Astrocyte (in vitro differentiated cells and primary cell): ENCODE measurements at regions not wholly inside any gene's neighbourhood (a gene's known extent, or its start where the extent isn't known, plus 50 kb on each side); places are given as distances from the start of the nearest gene placed in this dataset.

Experiments
- DNase-seq: peaks from one replicate; pipeline ENCODE4 v3.0.0-alpha.2; 2010; ENCODE audit warnings: low read depth
- FAIRE-seq: peaks from 2 replicates; lab custom pipeline; 2011; peaks lifted over from hg19 to GRCh38; lab: Jason Lieb, UNC
- H2AFZ ChIP-seq: 2 replicates; pipeline ENCODE4 v1.6.0; 2012; ENCODE audit warnings: low read depth, low read length, inconsistent platforms
- H3K27ac ChIP-seq: 2 replicates; pipeline ENCODE4 v1.5.1; 2011; ENCODE audit warnings: low read depth, low read length, inconsistent platforms
- H3K27me3 ChIP-seq: 2 replicates; pipeline ENCODE4 v1.6.0; 2011; ENCODE audit warnings: low read length, inconsistent platforms; ENCODE audit not compliant: insufficient read depth
- H3K36me3 ChIP-seq: 2 replicates; pipeline ENCODE4 v1.5.1; 2011; ENCODE audit warnings: low read length, inconsistent platforms; ENCODE audit not compliant: insufficient read depth
- H3K4me1 ChIP-seq: 2 replicates; pipeline ENCODE4 v1.5.1; 2011; ENCODE audit warnings: low read length, inconsistent platforms; ENCODE audit not compliant: insufficient read depth
- H3K4me2 ChIP-seq: 2 replicates; pipeline ENCODE4 v1.6.0; 2012; ENCODE audit warnings: low read length, inconsistent platforms
- H3K4me3 ChIP-seq: 2 replicates; pipeline ENCODE4 v1.5.1; 2011; ENCODE audit warnings: low read depth, mild to moderate bottlenecking, low read length, inconsistent platforms; ENCODE audit not compliant: insufficient read depth
- H3K79me2 ChIP-seq: 2 replicates; pipeline ENCODE4 v1.6.0; 2012; ENCODE audit warnings: mild to moderate bottlenecking, low read length, inconsistent platforms; ENCODE audit not compliant: insufficient read depth
- H3K9ac ChIP-seq: 2 replicates; pipeline ENCODE4 v1.6.0; 2012; ENCODE audit warnings: mild to moderate bottlenecking, low read length, inconsistent platforms
- H3K9me3 ChIP-seq: 2 replicates; pipeline ENCODE4 v1.5.1; 2012; ENCODE audit warnings: low read depth, mild to moderate bottlenecking, low read length, inconsistent platforms; ENCODE audit not compliant: insufficient read depth
- H4K20me1 ChIP-seq: 2 replicates; pipeline ENCODE4 v1.6.0; 2012; ENCODE audit warnings: low read length, inconsistent platforms; ENCODE audit not compliant: insufficient read depth
- H3K27ac Mint-ChIP-seq: one replicate; pipeline ENCODE4 v1.8.0; 2021; ENCODE audit warnings: mild to moderate bottlenecking, mixed read lengths; ENCODE audit not compliant: unreplicated experiment
- H3K27me3 Mint-ChIP-seq: one replicate; pipeline ENCODE4 v1.8.0; 2021; ENCODE audit warnings: low read depth, mixed read lengths; ENCODE audit not compliant: unreplicated experiment
- H3K36me3 Mint-ChIP-seq: one replicate; pipeline ENCODE4 v1.8.0; 2021; ENCODE audit warnings: low read depth, mixed read lengths; ENCODE audit not compliant: unreplicated experiment
- H3K4me1 Mint-ChIP-seq: one replicate; pipeline ENCODE4 v1.8.0; 2021; ENCODE audit warnings: low read depth, mixed read lengths; ENCODE audit not compliant: unreplicated experiment
- H3K4me3 Mint-ChIP-seq: one replicate; pipeline ENCODE4 v1.8.0; 2021; ENCODE audit warnings: mild to moderate bottlenecking, moderate library complexity, mixed read lengths; ENCODE audit not compliant: unreplicated experiment
- H3K9me3 Mint-ChIP-seq: one replicate; pipeline ENCODE4 v1.8.0; 2021; ENCODE audit warnings: mild to moderate bottlenecking, mixed read lengths; ENCODE audit not compliant: unreplicated experiment
- EZH2 ChIP-seq: IDR thresholded peaks from 2 replicates; pipeline ENCODE4 v1.6.1; 2012; ENCODE audit warnings: mild to moderate bottlenecking, low read length, inconsistent platforms; ENCODE audit not compliant: insufficient read depth
- TF ChIP-seq, protein P1 (sequence below): IDR thresholded peaks from 2 replicates; pipeline ENCODE4 v1.5.1; 2011; ENCODE audit warnings: low read depth, mild to moderate bottlenecking, inconsistent platforms, low read length, moderate library complexity; ENCODE audit not compliant: insufficient read depth

GRCh38 chr5:56513141-56513540 is 280.0 kb upstream of the ANKRD55 start:
- Histone ChIP-seq H3K4me1 (no peaks in the 10 kb centered on the region), H3K27ac (no peak overlapping the region)

GRCh38 chr5:56512313-56512996 is 279.3 kb upstream of the ANKRD55 start:
- FAIRE-seq (no peak), DNase-seq (no peak)
- H3K4me3 ChIP-seq, result no peak overlapping the region
- no peaks in the 10 kb centered on the region for H3K36me3 Mint-ChIP-seq
- H3K79me2 ChIP-seq, result no peaks in the 10 kb centered on the region
- H3K27me3 ChIP-seq, result no peaks in the 10 kb centered on the region
- peaks cover 6% of the 10 kb centered on the region for H3K27me3 Mint-ChIP-seq
- H4K20me1 ChIP-seq, result no peaks in the 10 kb centered on the region
- H3K36me3 ChIP-seq, result no peaks in the 10 kb centered on the region
- H2AFZ ChIP-seq, result no peak overlapping the region
- H3K9me3 Mint-ChIP-seq, result no peaks in the 10 kb centered on the region
- no peak overlapping the region for H3K4me2 ChIP-seq
- H3K9me3 ChIP-seq, result no peaks in the 10 kb centered on the region
- H3K4me1 ChIP-seq, result no peaks in the 10 kb centered on the region
- H3K4me3 Mint-ChIP-seq, result no peak overlapping the region
- peaks cover 10% of the 10 kb centered on the region for H3K4me1 Mint-ChIP-seq
- TF ChIP-seq, protein P1, sequence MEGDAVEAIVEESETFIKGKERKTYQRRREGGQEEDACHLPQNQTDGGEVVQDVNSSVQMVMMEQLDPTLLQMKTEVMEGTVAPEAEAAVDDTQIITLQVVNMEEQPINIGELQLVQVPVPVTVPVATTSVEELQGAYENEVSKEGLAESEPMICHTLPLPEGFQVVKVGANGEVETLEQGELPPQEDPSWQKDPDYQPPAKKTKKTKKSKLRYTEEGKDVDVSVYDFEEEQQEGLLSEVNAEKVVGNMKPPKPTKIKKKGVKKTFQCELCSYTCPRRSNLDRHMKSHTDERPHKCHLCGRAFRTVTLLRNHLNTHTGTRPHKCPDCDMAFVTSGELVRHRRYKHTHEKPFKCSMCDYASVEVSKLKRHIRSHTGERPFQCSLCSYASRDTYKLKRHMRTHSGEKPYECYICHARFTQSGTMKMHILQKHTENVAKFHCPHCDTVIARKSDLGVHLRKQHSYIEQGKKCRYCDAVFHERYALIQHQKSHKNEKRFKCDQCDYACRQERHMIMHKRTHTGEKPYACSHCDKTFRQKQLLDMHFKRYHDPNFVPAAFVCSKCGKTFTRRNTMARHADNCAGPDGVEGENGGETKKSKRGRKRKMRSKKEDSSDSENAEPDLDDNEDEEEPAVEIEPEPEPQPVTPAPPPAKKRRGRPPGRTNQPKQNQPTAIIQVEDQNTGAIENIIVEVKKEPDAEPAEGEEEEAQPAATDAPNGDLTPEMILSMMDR, result no peak
- TF ChIP-seq EZH2, result no peak
- no peak overlapping the region for H3K9ac ChIP-seq
- no peak overlapping the region for H3K27ac Mint-ChIP-seq
- H3K27ac ChIP-seq, result no peak overlapping the region

More at GRCh38 chr5:56513141-56513540, 280.0 kb upstream of the ANKRD55 start:
- Mint-ChIP-seq H3K4me3 (no peak overlapping the region), H3K36me3 (no peaks in the 10 kb centered on the region), H3K27ac (no peak overlapping the region), H3K9me3 (no peaks in the 10 kb centered on the region), H3K4me1 (peaks cover 10% of the 10 kb centered on the region), H3K27me3 (peaks cover 9% of the 10 kb centered on the region)
- Histone ChIP-seq H2AFZ (no peak overlapping the region), H3K27me3 (no peaks in the 10 kb centered on the region), H3K9ac (no peak overlapping the region), H3K4me2 (no peak overlapping the region), H3K9me3 (no peaks in the 10 kb centered on the region), H4K20me1 (no peaks in the 10 kb centered on the region), H3K79me2 (no peaks in the 10 kb centered on the region), H3K36me3 (no peaks in the 10 kb centered on the region), H3K4me3 (no peak overlapping the region)
- no peak for FAIRE-seq
- DNase-seq, result no peak
- TF ChIP-seq, protein P1, result no peak
- TF ChIP-seq EZH2, result no peak

DNA sequence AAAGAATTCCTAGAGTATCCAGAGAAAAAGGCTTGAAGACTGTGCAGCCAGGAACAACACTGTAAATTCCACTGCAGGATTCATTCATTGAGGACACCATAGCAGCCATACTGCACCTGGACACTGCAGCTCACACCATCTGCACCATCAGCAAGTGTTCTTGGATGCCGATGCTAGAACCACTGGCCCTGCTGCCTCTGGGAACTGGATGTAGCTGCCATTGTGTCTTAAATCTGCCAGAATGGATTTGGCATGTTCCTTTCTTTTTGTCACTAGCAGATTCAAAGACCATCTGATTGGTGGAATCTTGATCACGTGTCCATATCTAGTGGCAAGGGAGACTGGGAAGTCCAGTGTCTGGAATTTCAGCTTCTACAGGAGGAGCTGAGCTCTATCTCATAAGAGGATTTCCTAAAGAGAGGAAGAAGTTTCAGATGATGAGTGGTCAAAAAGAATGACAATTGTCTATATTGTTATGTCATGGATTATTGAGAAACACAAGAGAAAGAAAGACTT is 278.3 kb upstream of the ANKRD55 start:
- no peaks in the 10 kb centered on the region for H3K79me2 ChIP-seq
- Mint-ChIP-seq H3K4me1 (peaks cover 5% of the 10 kb centered on the region), H3K27me3 (peaks cover 6% of the 10 kb centered on the region), H3K9me3 (no peaks in the 10 kb centered on the region), H3K36me3 (no peaks in the 10 kb centered on the region), H3K4me3 (no peak overlapping the region), H3K27ac (no peak overlapping the region)
- no peaks in the 10 kb centered on the region for H3K27me3 ChIP-seq
- no peaks in the 10 kb centered on the region for H3K4me1 ChIP-seq
- DNase-seq (no peak), FAIRE-seq (no peak)
- H3K27ac ChIP-seq, result no peak overlapping the region
- no peaks in the 10 kb centered on the region for H3K36me3 ChIP-seq
- no peak overlapping the region for H3K9ac ChIP-seq
- H3K9me3 ChIP-seq, result no peaks in the 10 kb centered on the region
- TF ChIP-seq, protein P1, result no peak
- TF ChIP-seq EZH2, result no peak
- H3K4me3 ChIP-seq, result no peak overlapping the region
- no peak overlapping the region for H2AFZ ChIP-seq
- H4K20me1 ChIP-seq, result no peaks in the 10 kb centered on the region
- H3K4me2 ChIP-seq, result no peak overlapping the region
